ENCODE measurements at regions not wholly inside any gene's neighbourhood (a gene's known extent, or its start where the extent isn't known, plus 50 kb on each side); places are given as distances from the start of the nearest gene placed in this dataset.

- Histone ChIP-seq H3K14ac (ENCODE audit: insufficient read length) (no peak overlapping the region), H2BK12ac (ENCODE audit: low read depth, low read length) (no peak overlapping the region), H2BK120ac (replicated peaks; ENCODE audit: low read depth, low read length) (no peak overlapping the region), H3K4me1 (replicated peaks in 1 of 4; ENCODE audit: control insufficient read depth in 3 of 4, insufficient read depth in 4 of 4, low read length in 3 of 4) (peaks cover 0 to 5% (median 2%) of the 10 kb centered on the region in 4 experiments; a peak in 3 of 7 replicates), H3K4me3 (ENCODE audit: extremely low read depth in 1 of 4, insufficient read depth in 2 of 4, low read depth in 3 of 4, low read length in 4 of 4) (no peak overlapping the region), H4K5ac (ENCODE audit: insufficient read length, low read depth, low read length) (no peak overlapping the region), H2BK5ac (ENCODE audit: low read depth, low read length) (no peak overlapping the region), H3K9ac (replicated peaks in 1 of 4; ENCODE audit: extremely low read depth in 1 of 4, low read depth in 3 of 4, low read length in 3 of 4) (no peak overlapping the region), H3K56ac (replicated peaks; ENCODE audit: insufficient read length, low read depth, low read length) (no peak overlapping the region), H4K20me1 (replicated peaks in 1 of 2; ENCODE audit: control insufficient read depth in 1 of 2, insufficient read depth in 2 of 2, low read length in 2 of 2) (no peaks in the 10 kb centered on the region), H3K36me3 (ENCODE audit: control insufficient read depth in 2 of 4, insufficient read depth in 4 of 4, low read length in 3 of 4) (no peaks in the 10 kb centered on the region), H3K79me1 (ENCODE audit: low read depth, low read length) (no peaks in the 10 kb centered on the region), H2BK15ac (ENCODE audit: low read length) (no peak overlapping the region), H3K27me3 (replicated peaks in 1 of 4; ENCODE audit: control insufficient read depth in 3 of 4, extremely low read depth in 1 of 4, insufficient read depth in 3 of 4, low read length in 3 of 4) (no peaks in the 10 kb centered on the region), H3K9me3 (ENCODE audit: insufficient read depth in 2 of 2, low read depth in 1 of 2, low read length in 1 of 2) (no peaks in the 10 kb centered on the region), H2AK5ac (ENCODE audit: low read depth, low read length) (no peak overlapping the region), H2BK20ac (ENCODE audit: low read length) (no peak overlapping the region), H3K23me2 (ENCODE audit: low read depth, low read length) (no peaks in the 10 kb centered on the region), H2AFZ (ENCODE audit: low read length) (no peak overlapping the region), H4K8ac (ENCODE audit: extremely low read depth, insufficient read depth, low read length) (no peak overlapping the region), H4K91ac (replicated peaks; ENCODE audit: insufficient read length, low read length) (no peak overlapping the region), H3K18ac (ENCODE audit: extremely low read depth, low read length) (no peak overlapping the region), H3K23ac (ENCODE audit: insufficient read length) (no peak overlapping the region), H3K27ac (ENCODE audit: low read depth, low read length) (no peak overlapping the region), H3K4ac (replicated peaks; ENCODE audit: insufficient read length, low read depth, low read length) (no peak overlapping the region), H3K4me2 (ENCODE audit: insufficient read depth in 1 of 2, low read depth in 2 of 2, low read length in 2 of 2) (no peak overlapping the region), H3K79me2 (ENCODE audit: control insufficient read depth in 1 of 2, insufficient read depth in 2 of 2, low read length in 2 of 2) (no peaks in the 10 kb centered on the region)
- ChIA-PET CTCF (ENCODE audit: partially characterized antibody) (interaction anchor here (1.0 kb wide), 1 partner anchor 20 kb away, joined by 4 read pairs; no protein-coding TSS in a partner anchor), POLR2A (ENCODE audit: partially characterized antibody) (no interaction called here)
- 66% methylated on average over 4 of the region's 4 CpGs; no CpG with 5 or more reads in 1 of the 2 experiments for WGBS, 2 experiments (ENCODE audit: extremely low coverage in 1 of 2, insufficient coverage in 1 of 2, insufficient read length in 1 of 2, insufficient replicate concordance in 2 of 2, low coverage in 1 of 2, low lambda C conversion rate in 2 of 2, missing lambda C conversion rate in 1 of 2)
- DNase-seq (ENCODE audit: low read depth in 1 of 2, low spot score in 2 of 2), result no peak
- FAIRE-seq, result no peak
- TF ChIP-seq SIN3A (conservative IDR thresholded peaks at IDR 0.05 in 1 of 2, IDR thresholded peaks at IDR 0.05 in 1 of 2; ENCODE audit: low read depth in 1 of 2, low read length in 2 of 2) (no peak), RAD21 (IDR thresholded peaks at IDR 0.05 in 1 of 2, conservative IDR thresholded peaks at IDR 0.05 in 1 of 2; ENCODE audit: low read depth in 2 of 2, low read length in 2 of 2) (no peak)
These were observed 238.2 kb downstream of the MREG start for GRCh38 chr2:215775106-215775505.

All from H1 (cell line).